Testis (tissue), 2 donors: ENCODE measurements at regions not wholly inside any gene's neighbourhood (a gene's known extent, or its start where the extent isn't known, plus 50 kb on each side); places are given as distances from the start of the nearest gene placed in this dataset.

Experiments
- DNase-seq: peaks from one replicate; pipeline ENCODE4 v3.0.0-alpha.2; 2019
- H3K27ac ChIP-seq, 2 donors: fragments of 200-600 bp; sonication (generic); one replicate each; pipeline ENCODE4 v1.5.1; 2019
- H3K27me3 ChIP-seq: fragments of 200-600 bp; sonication (generic); one replicate; pipeline ENCODE4 v1.5.1; 2019
- H3K36me3 ChIP-seq: fragments of 200-600 bp; sonication (generic); one replicate; pipeline ENCODE4 v1.5.1; 2017; ENCODE audit warnings: low read depth; ENCODE audit errors: missing control alignments
- H3K4me1 ChIP-seq: fragments of 200-600 bp; sonication (generic); one replicate; pipeline ENCODE4 v1.5.1; 2019
- H3K4me3 ChIP-seq, 2 donors: fragments of 200-600 bp; sonication (generic); one replicate each; pipeline ENCODE4 v1.5.1; 2017 to 2019
- H3K9me3 ChIP-seq: fragments of 200-600 bp; sonication (generic); one replicate; pipeline ENCODE4 v1.5.1; 2017
- POLR2A ChIP-seq: fragments of 450-650 bp; IDR thresholded peaks from one replicate; pipeline ENCODE4 v1.6.1; 2017; ENCODE audit warnings: antibody characterized with exemption, mild to moderate bottlenecking, moderate library complexity
- WGBS, 2 donors: methylation state at CpG; one replicate each; pipeline ENCODE4 v1.1.5; 2018; 5-methylcytosine and 5-hydroxymethylcytosine counted together
- intact Hi-C: fragments of 100-400 bp; cut with DNase I; formaldehyde crosslinking; loops from one replicate; pipeline ENCODE4 v1.15.1; 2023; ENCODE audit warnings: low total_unique reads
- TF ChIP-seq, protein P1 (sequence below), 3 experiments: fragments of 450-650 bp in 2 of 3; fragments of 200-600 bp in 1 of 3; sonication (generic) in 1 of 3; IDR thresholded peaks; one replicate each; pipeline ENCODE4 v1.5.1; 2016 to 2019; ENCODE audit warnings: antibody characterized with exemption in 3 of 3, mild to moderate bottlenecking in 2 of 3, moderate library complexity in 1 of 3

DNA sequence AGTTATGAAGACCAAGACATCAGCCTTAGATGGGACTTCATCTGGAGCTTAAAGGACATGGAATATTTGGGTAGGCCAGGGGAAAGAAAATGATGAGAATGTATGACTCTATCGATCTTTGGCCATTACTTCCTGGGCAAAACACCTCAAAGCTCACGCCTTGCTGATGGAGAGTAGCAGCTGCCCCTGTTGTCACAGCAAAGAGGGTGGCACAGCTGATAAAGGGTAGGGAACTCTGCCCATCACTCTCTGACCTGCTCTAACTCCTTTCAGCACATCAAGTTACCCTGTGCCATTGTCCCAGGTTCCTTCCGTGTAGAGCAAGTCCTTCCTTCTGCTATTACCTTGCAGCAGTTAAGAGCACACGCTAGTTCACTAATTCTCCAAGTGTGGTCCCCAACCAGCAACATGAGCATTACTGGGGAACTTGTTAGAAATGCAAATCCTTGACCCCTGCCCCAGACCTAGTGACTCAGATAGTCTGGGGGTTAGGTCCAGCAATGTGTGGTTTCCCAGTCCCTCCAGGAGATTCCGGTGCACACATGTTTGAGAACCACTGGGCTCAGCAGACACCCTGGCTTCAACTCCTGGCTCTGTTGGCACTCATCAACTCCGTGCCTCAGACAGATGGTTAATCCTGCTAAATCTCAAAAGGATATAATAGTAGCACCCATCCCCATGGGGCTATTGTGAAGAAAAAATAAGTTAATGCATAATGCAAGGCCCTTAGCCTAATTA is 93.7 kb upstream of the EEA1 start:
- no peak for DNase-seq
- intact Hi-C loops = no loop called here
- no peak for TF ChIP-seq POLR2A
- TF ChIP-seq, protein P1, sequence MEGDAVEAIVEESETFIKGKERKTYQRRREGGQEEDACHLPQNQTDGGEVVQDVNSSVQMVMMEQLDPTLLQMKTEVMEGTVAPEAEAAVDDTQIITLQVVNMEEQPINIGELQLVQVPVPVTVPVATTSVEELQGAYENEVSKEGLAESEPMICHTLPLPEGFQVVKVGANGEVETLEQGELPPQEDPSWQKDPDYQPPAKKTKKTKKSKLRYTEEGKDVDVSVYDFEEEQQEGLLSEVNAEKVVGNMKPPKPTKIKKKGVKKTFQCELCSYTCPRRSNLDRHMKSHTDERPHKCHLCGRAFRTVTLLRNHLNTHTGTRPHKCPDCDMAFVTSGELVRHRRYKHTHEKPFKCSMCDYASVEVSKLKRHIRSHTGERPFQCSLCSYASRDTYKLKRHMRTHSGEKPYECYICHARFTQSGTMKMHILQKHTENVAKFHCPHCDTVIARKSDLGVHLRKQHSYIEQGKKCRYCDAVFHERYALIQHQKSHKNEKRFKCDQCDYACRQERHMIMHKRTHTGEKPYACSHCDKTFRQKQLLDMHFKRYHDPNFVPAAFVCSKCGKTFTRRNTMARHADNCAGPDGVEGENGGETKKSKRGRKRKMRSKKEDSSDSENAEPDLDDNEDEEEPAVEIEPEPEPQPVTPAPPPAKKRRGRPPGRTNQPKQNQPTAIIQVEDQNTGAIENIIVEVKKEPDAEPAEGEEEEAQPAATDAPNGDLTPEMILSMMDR (IDR thresholded peaks at IDR 0.05) = no peak
- Histone ChIP-seq H3K27ac (no peak overlapping the region), H3K4me1 (peaks cover 13% of the 10 kb centered on the region), H3K36me3 (no peaks in the 10 kb centered on the region), H3K27me3 (no peaks in the 10 kb centered on the region), H3K4me3 (no peak overlapping the region), H3K9me3 (no peaks in the 10 kb centered on the region)
- 81 to 94% methylated on average over 6 of the region's 6 CpGs for WGBS, 2 donors

DNA sequence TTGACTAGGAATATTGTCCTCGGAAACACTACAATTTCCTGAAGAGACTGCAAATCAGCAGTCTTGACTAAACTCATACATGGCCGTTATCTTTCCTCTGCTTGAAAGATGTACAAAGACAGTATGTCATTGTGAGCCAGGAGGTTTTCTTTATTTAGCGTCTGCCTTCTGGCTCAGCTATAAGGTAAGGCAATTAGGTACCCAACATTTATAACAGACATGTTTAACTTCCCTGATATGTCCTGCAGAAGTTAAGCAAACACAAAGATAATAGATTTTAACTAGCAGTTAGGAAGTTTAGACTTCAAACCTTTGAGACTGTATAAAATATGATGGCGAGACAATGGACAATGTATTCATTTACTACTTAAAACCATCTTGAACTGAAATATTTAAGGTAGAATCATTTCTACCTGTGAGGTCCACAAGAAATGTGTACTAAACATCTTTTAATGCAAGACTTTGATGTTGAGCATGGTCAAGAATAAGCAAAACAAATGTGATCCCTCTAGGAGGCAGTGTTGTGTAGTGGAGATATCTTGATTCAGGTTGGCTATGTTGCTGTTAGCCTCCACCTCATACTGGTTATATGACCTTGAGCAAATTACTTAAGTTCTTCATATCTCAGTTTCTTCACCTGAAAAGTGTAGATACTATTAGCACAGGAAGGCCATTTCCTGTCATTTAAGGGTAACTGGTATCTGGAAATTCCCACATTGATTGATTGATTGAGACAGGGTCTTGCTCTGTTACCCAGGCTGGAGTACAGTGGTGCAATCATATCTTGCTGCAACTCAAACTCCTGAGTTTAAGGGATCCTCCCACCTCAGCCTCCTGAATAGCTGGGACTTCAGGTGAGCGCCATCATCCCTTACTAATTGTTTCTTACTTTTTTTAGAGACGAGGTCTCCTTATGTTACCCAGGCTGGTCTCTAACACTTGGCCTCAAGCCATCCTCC is 96.3 kb upstream of the EEA1 start:
- no peak for TF ChIP-seq POLR2A
- TF ChIP-seq, protein P1 (IDR thresholded peaks at IDR 0.05) = peak in 1 of 3 experiments; percentile 24
- Histone ChIP-seq H3K27ac (no peak overlapping the region), H3K4me1 (peaks cover 3% of the 10 kb centered on the region), H3K4me3 (no peak overlapping the region), H3K27me3 (no peaks in the 10 kb centered on the region), H3K36me3 (no peaks in the 10 kb centered on the region), H3K9me3 (no peaks in the 10 kb centered on the region)
- WGBS, 2 donors = 82 to 83% methylated on average over 6 of the region's 6 CpGs
- DNase-seq = no peak
- intact Hi-C loops = no loop called here

DNA sequence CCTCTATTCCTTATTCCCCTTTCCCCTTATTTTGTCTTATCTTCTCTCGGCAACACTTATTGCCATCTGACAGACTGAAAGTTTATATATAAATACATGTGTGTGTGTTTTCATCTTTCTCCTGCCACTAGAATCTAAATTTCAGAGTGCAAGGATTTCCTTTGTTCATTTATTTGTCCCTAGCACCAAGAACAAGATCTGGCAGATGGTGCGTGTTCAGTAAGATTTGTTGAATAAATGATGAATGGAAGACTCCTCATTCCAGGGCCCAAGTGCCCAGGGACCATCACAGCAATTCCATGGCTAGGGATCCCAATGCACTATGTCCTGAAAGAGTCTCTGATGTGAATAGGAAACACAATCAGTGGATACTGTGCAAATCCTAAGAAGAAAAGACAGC is 97.9 kb upstream of the EEA1 start:
- no peak overlapping the region for H3K4me3 ChIP-seq
- intact Hi-C loops = no loop called here
- no peaks in the 10 kb centered on the region for H3K9me3 ChIP-seq
- H3K27me3 ChIP-seq = no peaks in the 10 kb centered on the region
- no peaks in the 10 kb centered on the region for H3K4me1 ChIP-seq
- 94 to 100% methylated on average over 2 of the region's 2 CpGs for WGBS, 2 donors
- no peak for TF ChIP-seq POLR2A
- TF ChIP-seq, protein P1 (IDR thresholded peaks at IDR 0.05) = no peak
- H3K36me3 ChIP-seq = no peaks in the 10 kb centered on the region
- H3K27ac ChIP-seq = no peak overlapping the region
- DNase-seq = no peak

DNA sequence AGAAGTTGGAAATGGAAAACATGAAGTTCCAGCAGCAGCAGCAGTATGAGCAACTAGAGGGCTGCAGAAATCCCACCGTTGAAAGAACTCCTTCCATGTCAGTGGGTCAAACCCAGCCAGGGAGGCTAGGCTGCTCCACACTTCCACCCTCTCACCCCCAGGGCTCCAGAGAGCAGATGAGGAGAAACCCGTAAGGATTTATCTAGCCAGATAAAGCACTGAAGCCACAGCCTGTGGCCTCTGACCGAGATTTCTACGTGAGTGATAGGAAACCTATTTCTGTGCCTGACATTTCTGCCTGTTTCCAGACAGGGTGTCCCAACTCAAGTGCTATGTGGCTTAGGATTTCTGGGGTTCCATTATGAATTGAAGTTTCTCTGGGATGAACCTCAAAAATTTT is 100.0 kb upstream of the EEA1 start:
- H3K36me3 ChIP-seq = no peaks in the 10 kb centered on the region
- no peaks in the 10 kb centered on the region for H3K4me1 ChIP-seq
- intact Hi-C loops = no loop called here
- 62 to 72% methylated on average over 4 of the region's 4 CpGs for WGBS, 2 donors
- no peak overlapping the region for H3K4me3 ChIP-seq
- H3K27ac ChIP-seq = no peak overlapping the region
- H3K9me3 ChIP-seq = no peaks in the 10 kb centered on the region
- DNase-seq = no peak
- no peak for TF ChIP-seq POLR2A
- no peaks in the 10 kb centered on the region for H3K27me3 ChIP-seq

DNA sequence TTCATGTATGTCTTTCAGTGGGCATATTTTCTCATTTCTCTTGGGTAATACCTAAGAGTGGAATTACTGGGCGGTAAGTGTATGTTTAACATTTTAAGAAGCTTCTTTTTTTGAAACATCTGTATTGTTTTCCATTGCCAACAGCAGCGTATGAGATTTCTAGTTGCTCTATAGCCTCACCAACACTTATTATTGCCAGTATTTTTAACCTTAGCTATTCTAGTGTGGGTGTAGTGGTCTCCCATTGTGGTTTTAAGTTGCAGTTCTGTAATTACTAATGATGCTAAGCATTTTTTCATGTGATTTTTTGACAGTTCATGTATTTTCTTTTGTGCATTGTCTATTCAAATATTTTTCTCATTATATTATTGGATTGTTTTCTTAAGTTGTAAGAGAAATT is 101.9 kb upstream of the EEA1 start:
- Histone ChIP-seq H3K27me3 (no peaks in the 10 kb centered on the region), H3K36me3 (no peaks in the 10 kb centered on the region), H3K27ac (no peak overlapping the region), H3K4me1 (no peaks in the 10 kb centered on the region), H3K4me3 (no peak overlapping the region), H3K9me3 (no peaks in the 10 kb centered on the region)
- no peak for TF ChIP-seq POLR2A
- TF ChIP-seq, protein P1 (IDR thresholded peaks at IDR 0.05) = no peak
- DNase-seq = no peak
- intact Hi-C loops = no loop called here
- 47 to 64% methylated on average over 2 of the region's 2 CpGs for WGBS, 2 donors
